ENCODE measurements at regions not wholly inside any gene's neighbourhood (a gene's known extent, or its start where the extent isn't known, plus 50 kb on each side); places are given as distances from the start of the nearest gene placed in this dataset.

- Histone ChIP-seq H3K9me1 (ENCODE audit: control insufficient read depth, insufficient read depth, low read length) (no peaks in the 10 kb centered on the region), H3K36me3 (ENCODE audit: control insufficient read depth, insufficient read depth, low read length) (no peaks in the 10 kb centered on the region), H3K4me2 (ENCODE audit: insufficient read depth, low read length) (no peak overlapping the region), H3K9me3 (replicated peaks; ENCODE audit: control insufficient read depth, insufficient read depth, low read depth, low read length) (no peaks in the 10 kb centered on the region), H3K4me3 (no peak overlapping the region), H3K27ac (ENCODE audit: extremely low read depth, low read depth, low read length) (no peak overlapping the region), H3K4me1 (replicated peaks in 1 of 2; ENCODE audit: control insufficient read depth in 2 of 2, insufficient read depth in 2 of 2, low read length in 2 of 2) (no peaks in the 10 kb centered on the region), H4K20me1 (replicated peaks; ENCODE audit: control insufficient read depth, insufficient read depth, low read length) (no peaks in the 10 kb centered on the region), H2AFZ (ENCODE audit: low read depth, low read length) (no peak overlapping the region), H3K9ac (ENCODE audit: insufficient read depth in 1 of 2, low read depth in 2 of 2, low read length in 2 of 2) (no peak overlapping the region), H3K79me2 (ENCODE audit: control insufficient read depth, insufficient read depth, low read length) (no peaks in the 10 kb centered on the region), H3K27me3 (ENCODE audit: control insufficient read depth in 2 of 2, insufficient read depth in 2 of 2, low read length in 2 of 2) (peaks cover 2 to 23% of the 10 kb centered on the region in 2 experiments; a peak in 4 of 5 replicates)
- 0% methylated on average over 8 of the region's 8 CpGs for WGBS (ENCODE audit: insufficient coverage, low coverage, missing lambda C conversion rate)
- in situ Hi-C loops (cut with MboI) (no loop called here), intact Hi-C loops (cut with micrococcal nuclease) (no loop called here)
- DNase-seq (ENCODE audit: extremely low read depth in 1 of 4, low spot score in 3 of 4) (no peak), FAIRE-seq (no peak), ATAC-seq (no peak)
- POLR2A ChIA-PET: interaction anchor here (0.6 kb wide), 2 partner anchors 11 to 36 kb away, joined by 3 read pairs; no protein-coding TSS in a partner anchor
- TF ChIP-seq L3MBTL2 (IDR thresholded peaks at IDR 0.05) (no peak), MED1 (CRISPR knock-in tag; IDR thresholded peaks at IDR 0.05; ENCODE audit: borderline replicate concordance) (no peak), ELK3 (CRISPR knock-in tag; IDR thresholded peaks at IDR 0.05) (no peak), ZNF224 (CRISPR knock-in tag; IDR thresholded peaks at IDR 0.05) (no peak), KDM5B (IDR thresholded peaks at IDR 0.05; ENCODE audit: insufficient replicate concordance, low read depth, low read length) (no peak), SETDB1 (IDR thresholded peaks at IDR 0.05; ENCODE audit: low read length) (no peak), SFPQ (IDR thresholded peaks at IDR 0.05; ENCODE audit: low read depth, low read length) (no peak), ZNF668 (CRISPR knock-in tag; IDR thresholded peaks at IDR 0.05) (no peak)
- BruUV-seq (replicated peaks): no TSS peak
- CTCF ChIA-PET (ENCODE audit: low intra/inter-chr PET ratio): no interaction called here
Observed at GRCh38 chr20:20888936-20889335, 176.5 kb upstream of the RALGAPA2 start.

All from K562 (cell line).